Fibroblast of upper back skin (primary cell): ENCODE measurements at regions not wholly inside any gene's neighbourhood (a gene's known extent, or its start where the extent isn't known, plus 50 kb on each side); places are given as distances from the start of the nearest gene placed in this dataset.

ENCODE experiments used
- DNase-seq: peaks from one replicate; pipeline ENCODE4 v3.0.0-alpha.2; 2013

- peak; percentile 35 for DNase-seq
Observed at GRCh38 chr3:189455641-189456417, 175.4 kb upstream of the TP63 start.

- DNase-seq = peak; percentile 91
Observed at GRCh38 chr3:189457201-189457607, 174.0 kb upstream of the TP63 start.

GRCh38 chr3:189457631-189458412 lies 173.4 kb upstream of the TP63 start:
- DNase-seq = peak; percentile 71

GRCh38 chr3:189458528-189458927 lies 172.7 kb upstream of the TP63 start:
- no peak for DNase-seq

GRCh38 chr3:189459231-189459630 lies 172.0 kb upstream of the TP63 start:
- DNase-seq = no peak

- no peak for DNase-seq
Observed at GRCh38 chr3:189460511-189460910, 170.7 kb upstream of the TP63 start.

- no peak for DNase-seq
Observed at GRCh38 chr3:189464799-189465198, 166.4 kb upstream of the TP63 start.

- no peak for DNase-seq
Observed at GRCh38 chr3:189466004-189466403, 165.2 kb upstream of the TP63 start.

- DNase-seq = no peak
Observed at GRCh38 chr3:189467451-189467850, 163.7 kb upstream of the TP63 start.

- DNase-seq = no peak
Observed at GRCh38 chr3:189474944-189475343, 156.2 kb upstream of the TP63 start.

GRCh38 chr3:189477614-189478013 lies 153.6 kb upstream of the TP63 start:
- DNase-seq = no peak

- no peak for DNase-seq
Observed at GRCh38 chr3:189486556-189486955, 144.6 kb upstream of the TP63 start.

GRCh38 chr3:189488241-189488767 lies 142.9 kb upstream of the TP63 start:
- peak; percentile 88 for DNase-seq

- DNase-seq = no peak
Observed at GRCh38 chr3:189490337-189490736, 140.9 kb upstream of the TP63 start.

- DNase-seq = no peak
Observed at GRCh38 chr3:189490749-189491148, 140.4 kb upstream of the TP63 start.

- DNase-seq = no peak
Observed at GRCh38 chr3:189491831-189492230, 139.4 kb upstream of the TP63 start.

GRCh38 chr3:189493271-189493670 lies 137.9 kb upstream of the TP63 start:
- no peak for DNase-seq

- no peak for DNase-seq
Observed at GRCh38 chr3:189494632-189495031, 136.6 kb upstream of the TP63 start.

- DNase-seq = no peak
Observed at GRCh38 chr3:189496375-189497138, 134.6 kb upstream of the TP63 start.

GRCh38 chr3:189498995-189499704 lies 132.0 kb upstream of the TP63 start:
- DNase-seq = no peak

GRCh38 chr3:189500299-189500698 lies 130.9 kb upstream of the TP63 start:
- no peak for DNase-seq

GRCh38 chr3:189500798-189501495 lies 130.2 kb upstream of the TP63 start:
- no peak for DNase-seq
